Mesothelial cell of epicardium (in vitro differentiated cells): ENCODE measurements at regions not wholly inside any gene's neighbourhood (a gene's known extent, or its start where the extent isn't known, plus 50 kb on each side); places are given as distances from the start of the nearest gene placed in this dataset.

Source experiments
- DNase-seq, 2 experiments: peaks; one replicate each; pipeline ENCODE4 v3.0.0; 2021; ENCODE audit warnings: low spot score in 2 of 2; ENCODE audit not compliant: unreplicated experiment in 2 of 2
- H3K27ac Mint-ChIP-seq: 2 replicates; pipeline ENCODE4 v1.8.0; 2021; ENCODE audit warnings: mixed read lengths
- H3K27me3 Mint-ChIP-seq: 2 replicates; pipeline ENCODE4 v1.8.0; 2021; ENCODE audit warnings: low read depth, mixed read lengths
- H3K36me3 Mint-ChIP-seq: 2 replicates; pipeline ENCODE4 v1.8.0; 2021; ENCODE audit warnings: mixed read lengths
- H3K4me1 Mint-ChIP-seq: 2 replicates; pipeline ENCODE4 v1.8.0; 2021; ENCODE audit warnings: mixed read lengths
- H3K4me3 Mint-ChIP-seq: 2 replicates; pipeline ENCODE4 v1.8.0; 2021; ENCODE audit warnings: mild to moderate bottlenecking, moderate library complexity, mixed read lengths
- H3K9me3 Mint-ChIP-seq: 2 replicates; pipeline ENCODE4 v1.8.0; 2021; ENCODE audit warnings: mixed read lengths
- CTCF ChIP-seq: fragments of 200-600 bp; sonication (generic); IDR thresholded peaks from one replicate; pipeline ENCODE4 v1.5.0; 2021; ENCODE audit warnings: antibody characterized with exemption; ENCODE audit not compliant: unreplicated experiment

- Mint-ChIP-seq H3K4me3 (no peak overlapping the region), H3K36me3 (no peaks in the 10 kb centered on the region), H3K4me1 (peaks cover 39% of the 10 kb centered on the region), H3K27me3 (no peaks in the 10 kb centered on the region), H3K27ac (no peak overlapping the region), H3K9me3 (peaks cover 8% of the 10 kb centered on the region)
- no peak for DNase-seq
- TF ChIP-seq CTCF: no peak
These were observed 377.2 kb upstream of the PDE3A start for GRCh38 chr12:19991146-19991545.

GRCh38 chr12:19992311-19992710 is 376.0 kb upstream of the PDE3A start:
- H3K36me3 Mint-ChIP-seq: no peaks in the 10 kb centered on the region
- H3K27ac Mint-ChIP-seq: peak overlapping the region; percentile 7
- H3K9me3 Mint-ChIP-seq: peaks cover 8% of the 10 kb centered on the region
- DNase-seq: no peak
- no peaks in the 10 kb centered on the region for H3K27me3 Mint-ChIP-seq
- H3K4me3 Mint-ChIP-seq: no peak overlapping the region
- peaks cover 42% of the 10 kb centered on the region for H3K4me1 Mint-ChIP-seq
- no peak for TF ChIP-seq CTCF

- no peaks in the 10 kb centered on the region for H3K27me3 Mint-ChIP-seq
- H3K36me3 Mint-ChIP-seq: no peaks in the 10 kb centered on the region
- peak; percentile 59 for TF ChIP-seq CTCF
- no peak overlapping the region for H3K4me3 Mint-ChIP-seq
- H3K27ac Mint-ChIP-seq: no peak overlapping the region
- H3K9me3 Mint-ChIP-seq: peaks cover 8% of the 10 kb centered on the region
- H3K4me1 Mint-ChIP-seq: peaks cover 46% of the 10 kb centered on the region
- DNase-seq: no peak
These were observed 373.4 kb upstream of the PDE3A start for GRCh38 chr12:19994968-19995367.

GRCh38 chr12:19997656-19998400 is 370.5 kb upstream of the PDE3A start:
- peaks cover 1% of the 10 kb centered on the region for H3K36me3 Mint-ChIP-seq
- TF ChIP-seq CTCF: no peak
- no peaks in the 10 kb centered on the region for H3K27me3 Mint-ChIP-seq
- H3K9me3 Mint-ChIP-seq: peaks cover 12% of the 10 kb centered on the region
- no peak for DNase-seq
- no peak overlapping the region for H3K27ac Mint-ChIP-seq
- H3K4me1 Mint-ChIP-seq: peaks cover 44% of the 10 kb centered on the region
- no peak overlapping the region for H3K4me3 Mint-ChIP-seq

- DNase-seq: no peak
- Mint-ChIP-seq H3K9me3 (peaks cover 17% of the 10 kb centered on the region), H3K27me3 (no peaks in the 10 kb centered on the region), H3K27ac (no peak overlapping the region), H3K36me3 (peaks cover 1% of the 10 kb centered on the region), H3K4me3 (no peak overlapping the region), H3K4me1 (peaks cover 44% of the 10 kb centered on the region)
- no peak for TF ChIP-seq CTCF
These were observed 369.9 kb upstream of the PDE3A start for GRCh38 chr12:19998411-19998810.
